ENCODE measurements at regions not wholly inside any gene's neighbourhood (a gene's known extent, or its start where the extent isn't known, plus 50 kb on each side); places are given as distances from the start of the nearest gene placed in this dataset.

- no peak for DNase-seq
Measured at GRCh38 chr9:80013891-80014290, 442.1 kb downstream of the TLE4 start.

- no peak for DNase-seq
Measured at GRCh38 chr9:80012557-80013330, 441.0 kb downstream of the TLE4 start.

GRCh38 chr9:80009204-80009603, 437.4 kb downstream of the TLE4 start:
- no peak for DNase-seq

- DNase-seq, result no peak
Measured at GRCh38 chr9:80004714-80005113, 432.9 kb downstream of the TLE4 start.

- no peak for DNase-seq
Measured at GRCh38 chr9:79990536-79990935, 418.8 kb downstream of the TLE4 start.

- no peak for DNase-seq
Measured at GRCh38 chr9:79989079-79989478, 417.3 kb downstream of the TLE4 start.

GRCh38 chr9:79988126-79988525, 416.4 kb downstream of the TLE4 start:
- no peak for DNase-seq

GRCh38 chr9:79986437-79986836, 414.7 kb downstream of the TLE4 start:
- no peak for DNase-seq

GRCh38 chr9:79985772-79986171, 414.0 kb downstream of the TLE4 start:
- DNase-seq, result no peak

GRCh38 chr9:79985264-79985663, 413.5 kb downstream of the TLE4 start:
- DNase-seq, result peak in 1 of 3 experiments; percentile 52

GRCh38 chr9:79984429-79985067, 412.8 kb downstream of the TLE4 start:
- peak in 2 of 3 experiments; percentile 22 to 57 for DNase-seq

- DNase-seq, result peak in 1 of 3 experiments; percentile 24
Measured at GRCh38 chr9:79980432-79980831, 408.7 kb downstream of the TLE4 start.

GRCh38 chr9:79977510-79978197, 405.9 kb downstream of the TLE4 start:
- peak in 1 of 3 experiments; percentile 52 for DNase-seq

- DNase-seq, result no peak
Measured at GRCh38 chr9:79977074-79977435, 405.3 kb downstream of the TLE4 start.

GRCh38 chr9:79976257-79977073, 404.7 kb downstream of the TLE4 start:
- DNase-seq, result peak in 2 of 3 experiments; percentile 92 to 100

- no peak for DNase-seq
Measured at GRCh38 chr9:79975621-79976256, 404.0 kb downstream of the TLE4 start.

GRCh38 chr9:79974806-79975422, 403.1 kb downstream of the TLE4 start:
- DNase-seq, result peak in 1 of 3 experiments; percentile 28

- DNase-seq, result no peak
Measured at GRCh38 chr9:79973627-79974026, 401.9 kb downstream of the TLE4 start.

GRCh38 chr9:79970146-79970425, 398.3 kb downstream of the TLE4 start:
- no peak for DNase-seq

GRCh38 chr9:79969393-79970145, 397.8 kb downstream of the TLE4 start:
- peak in 1 of 3 experiments; percentile 28 for DNase-seq

GRCh38 chr9:79968533-79968932, 396.8 kb downstream of the TLE4 start:
- DNase-seq, result no peak
